ENCODE measurements at regions not wholly inside any gene's neighbourhood (a gene's known extent, or its start where the extent isn't known, plus 50 kb on each side); places are given as distances from the start of the nearest gene placed in this dataset.

DNA sequence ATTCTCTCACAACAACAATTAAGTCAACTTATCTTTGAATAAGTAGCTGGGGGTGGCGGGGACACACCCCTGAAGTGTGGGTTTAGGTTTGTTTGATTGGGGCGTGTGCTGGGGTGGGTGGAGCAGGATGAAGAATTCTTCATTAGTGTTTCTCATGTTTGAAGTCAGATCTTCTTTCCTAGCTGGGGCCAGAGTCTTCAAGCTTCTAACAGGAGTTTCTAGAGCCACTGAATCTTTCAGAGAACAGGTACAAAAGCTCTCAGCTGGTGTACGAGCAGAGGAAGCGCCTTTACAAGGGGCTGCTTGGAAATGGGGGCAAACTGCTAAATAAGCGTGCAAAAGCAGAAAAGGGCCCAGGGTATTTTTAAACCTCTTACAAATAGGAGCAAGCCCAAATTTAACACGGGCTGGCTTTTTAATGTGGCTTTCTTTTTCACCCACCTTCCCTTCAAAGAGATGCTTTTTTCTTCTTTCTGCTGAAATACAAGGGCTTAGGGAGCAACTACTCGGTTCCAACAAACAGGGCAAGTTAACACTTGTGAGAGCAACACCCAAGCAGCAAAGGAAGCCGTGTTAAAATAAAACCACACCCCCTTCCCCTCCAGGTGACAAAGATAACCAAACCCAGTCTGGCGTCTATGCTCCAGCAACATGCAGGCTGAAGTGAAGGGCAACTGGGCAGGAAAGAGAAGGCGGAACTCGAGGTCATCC, 86.9 kb upstream of the RASGRP1 start:
- TF ChIP-seq, protein P1, sequence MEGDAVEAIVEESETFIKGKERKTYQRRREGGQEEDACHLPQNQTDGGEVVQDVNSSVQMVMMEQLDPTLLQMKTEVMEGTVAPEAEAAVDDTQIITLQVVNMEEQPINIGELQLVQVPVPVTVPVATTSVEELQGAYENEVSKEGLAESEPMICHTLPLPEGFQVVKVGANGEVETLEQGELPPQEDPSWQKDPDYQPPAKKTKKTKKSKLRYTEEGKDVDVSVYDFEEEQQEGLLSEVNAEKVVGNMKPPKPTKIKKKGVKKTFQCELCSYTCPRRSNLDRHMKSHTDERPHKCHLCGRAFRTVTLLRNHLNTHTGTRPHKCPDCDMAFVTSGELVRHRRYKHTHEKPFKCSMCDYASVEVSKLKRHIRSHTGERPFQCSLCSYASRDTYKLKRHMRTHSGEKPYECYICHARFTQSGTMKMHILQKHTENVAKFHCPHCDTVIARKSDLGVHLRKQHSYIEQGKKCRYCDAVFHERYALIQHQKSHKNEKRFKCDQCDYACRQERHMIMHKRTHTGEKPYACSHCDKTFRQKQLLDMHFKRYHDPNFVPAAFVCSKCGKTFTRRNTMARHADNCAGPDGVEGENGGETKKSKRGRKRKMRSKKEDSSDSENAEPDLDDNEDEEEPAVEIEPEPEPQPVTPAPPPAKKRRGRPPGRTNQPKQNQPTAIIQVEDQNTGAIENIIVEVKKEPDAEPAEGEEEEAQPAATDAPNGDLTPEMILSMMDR (conservative IDR thresholded peaks at IDR 0.05; ENCODE audit: low read length): no peak
- no peak for TF ChIP-seq EZH2phosphoT487 (IDR thresholded peaks at IDR 0.05; ENCODE audit: borderline replicate concordance, low read depth, low read length)

Data from OCI-LY7 (cell line).